OCI-LY3 (cell line): ENCODE measurements at regions not wholly inside any gene's neighbourhood (a gene's known extent, or its start where the extent isn't known, plus 50 kb on each side); places are given as distances from the start of the nearest gene placed in this dataset.

Source experiments
- H2AFZ ChIP-seq: fragments of 200-600, 300-600 bp; shearing (Covaris generic); 2 replicates; pipeline ENCODE4 v1.6.0; 2014; ENCODE audit warnings: antibody characterized with exemption, low read depth, low read length
- H3K27ac ChIP-seq: fragments of 200-600, 300-600 bp; sonication (generic); 2 replicates; pipeline ENCODE4 v1.5.1; 2014; ENCODE audit warnings: mild to moderate bottlenecking, low read length, moderate library complexity, mixed read lengths
- H3K27me3 ChIP-seq: fragments of 200-600, 300-600 bp; sonication (generic); 2 replicates; pipeline ENCODE4 v1.6.1; 2014; ENCODE audit warnings: low read depth, low read length, mixed read lengths
- H3K36me3 ChIP-seq: fragments of 200-600, 300-600 bp; sonication (generic); replicated peaks from 2 replicates; pipeline ENCODE3; 2014; ENCODE audit warnings: low read depth, low read length, mixed read lengths
- H3K4me1 ChIP-seq: fragments of 300-600, 200-600 bp; sonication (generic); 2 replicates; pipeline ENCODE4 v1.6.1; 2014; ENCODE audit warnings: low read length, mixed read lengths
- H3K4me2 ChIP-seq: fragments of 200-600, 300-600 bp; sonication (generic); 2 replicates; pipeline ENCODE4 v1.6.1; 2014; ENCODE audit warnings: low read length, mixed read lengths
- H3K4me3 ChIP-seq: fragments of 300-600, 200-600 bp; sonication (generic); 2 replicates; pipeline ENCODE4 v1.5.1; 2014; ENCODE audit warnings: antibody characterized with exemption, mild to moderate bottlenecking, low read length, moderate library complexity
- H3K79me2 ChIP-seq: fragments of 300-600, 200-600 bp; shearing (Covaris generic); 2 replicates; pipeline ENCODE4 v1.6.1; 2014; ENCODE audit warnings: mild to moderate bottlenecking, low read length, mixed read lengths
- H3K9ac ChIP-seq: fragments of 300-600, 200-600 bp; shearing (Covaris generic); 2 replicates; pipeline ENCODE4 v1.6.0; 2014; ENCODE audit warnings: mild to moderate bottlenecking, low read length, moderate library complexity
- H3K9me3 ChIP-seq: fragments of 200-600, 300-600 bp; shearing (Covaris generic); 2 replicates; pipeline ENCODE4 v1.6.1; 2014; ENCODE audit warnings: low read length, mixed read lengths; ENCODE audit not compliant: insufficient read depth
- H4K20me1 ChIP-seq: fragments of 200-600, 300-600 bp; sonication (generic); 2 replicates; pipeline ENCODE4 v1.6.1; 2016; ENCODE audit warnings: low read length, mixed read lengths; ENCODE audit not compliant: insufficient read depth
- EZH2phosphoT487 ChIP-seq: fragments of 200-600 bp; shearing (Covaris generic); IDR thresholded peaks from 2 replicates; pipeline ENCODE4 v1.6.1; 2018; ENCODE audit warnings: antibody characterized with exemption, mixed run types, low read depth
- TF ChIP-seq, protein P1 (sequence below): fragments of 200-600, 300-600 bp; sonication (generic); IDR thresholded peaks from 2 replicates; pipeline ENCODE4 v1.5.1; 2014; ENCODE audit warnings: antibody characterized with exemption, low read length, low read depth

GRCh38 chr14:53360829-53361228 lies 207.7 kb upstream of the DDHD1 start:
- Histone ChIP-seq H3K4me2 (no peak overlapping the region), H3K79me2 (no peaks in the 10 kb centered on the region), H3K27ac (no peak overlapping the region), H3K9me3 (no peaks in the 10 kb centered on the region), H3K36me3 (no peaks in the 10 kb centered on the region), H3K27me3 (no peaks in the 10 kb centered on the region), H3K4me3 (no peak overlapping the region), H4K20me1 (no peaks in the 10 kb centered on the region), H2AFZ (no peak overlapping the region), H3K4me1 (no peaks in the 10 kb centered on the region), H3K9ac (no peak overlapping the region)
- TF ChIP-seq EZH2phosphoT487 = no peak
- TF ChIP-seq, protein P1, sequence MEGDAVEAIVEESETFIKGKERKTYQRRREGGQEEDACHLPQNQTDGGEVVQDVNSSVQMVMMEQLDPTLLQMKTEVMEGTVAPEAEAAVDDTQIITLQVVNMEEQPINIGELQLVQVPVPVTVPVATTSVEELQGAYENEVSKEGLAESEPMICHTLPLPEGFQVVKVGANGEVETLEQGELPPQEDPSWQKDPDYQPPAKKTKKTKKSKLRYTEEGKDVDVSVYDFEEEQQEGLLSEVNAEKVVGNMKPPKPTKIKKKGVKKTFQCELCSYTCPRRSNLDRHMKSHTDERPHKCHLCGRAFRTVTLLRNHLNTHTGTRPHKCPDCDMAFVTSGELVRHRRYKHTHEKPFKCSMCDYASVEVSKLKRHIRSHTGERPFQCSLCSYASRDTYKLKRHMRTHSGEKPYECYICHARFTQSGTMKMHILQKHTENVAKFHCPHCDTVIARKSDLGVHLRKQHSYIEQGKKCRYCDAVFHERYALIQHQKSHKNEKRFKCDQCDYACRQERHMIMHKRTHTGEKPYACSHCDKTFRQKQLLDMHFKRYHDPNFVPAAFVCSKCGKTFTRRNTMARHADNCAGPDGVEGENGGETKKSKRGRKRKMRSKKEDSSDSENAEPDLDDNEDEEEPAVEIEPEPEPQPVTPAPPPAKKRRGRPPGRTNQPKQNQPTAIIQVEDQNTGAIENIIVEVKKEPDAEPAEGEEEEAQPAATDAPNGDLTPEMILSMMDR = no peak

- Histone ChIP-seq H3K4me3 (no peak overlapping the region), H3K36me3 (no peaks in the 10 kb centered on the region), H3K79me2 (no peaks in the 10 kb centered on the region), H3K9ac (no peak overlapping the region), H3K27ac (no peak overlapping the region), H3K4me2 (no peak overlapping the region), H4K20me1 (no peaks in the 10 kb centered on the region), H3K27me3 (no peaks in the 10 kb centered on the region), H2AFZ (no peak overlapping the region), H3K4me1 (no peaks in the 10 kb centered on the region), H3K9me3 (no peaks in the 10 kb centered on the region)
- TF ChIP-seq, protein P1 = no peak
- no peak for TF ChIP-seq EZH2phosphoT487
Measured at GRCh38 chr14:53358166-53358565, 205.0 kb upstream of the DDHD1 start.

GRCh38 chr14:53356361-53357150 lies 203.4 kb upstream of the DDHD1 start:
- no peak overlapping the region for H3K9ac ChIP-seq
- TF ChIP-seq, protein P1 = no peak
- no peak for TF ChIP-seq EZH2phosphoT487

DNA sequence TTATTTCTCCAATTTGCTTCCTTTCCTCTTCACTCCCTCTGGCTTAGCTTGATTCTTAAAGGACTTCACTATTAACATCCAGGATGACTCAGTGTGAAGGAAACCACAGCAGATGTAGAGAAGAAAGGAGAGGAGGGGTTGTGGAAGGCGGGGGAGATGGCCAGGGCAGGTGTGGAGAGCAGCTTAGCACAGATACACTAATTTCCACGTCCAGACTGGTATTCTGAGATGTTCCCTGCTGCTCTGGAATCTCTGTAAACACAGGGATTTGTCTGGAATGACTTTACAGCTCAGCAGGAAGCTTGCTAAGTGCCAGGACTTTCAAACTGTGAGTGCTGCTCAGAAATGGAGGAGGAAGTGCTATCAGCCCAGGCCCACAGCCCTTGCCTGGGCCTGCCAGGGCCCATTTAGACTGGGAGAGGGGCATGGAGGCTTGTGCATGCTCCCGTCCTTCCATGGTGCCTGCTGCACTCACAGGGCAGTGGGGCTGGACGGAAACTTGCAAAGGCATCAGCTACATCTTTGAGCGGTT lies 202.5 kb upstream of the DDHD1 start:
- no peak overlapping the region for H3K4me3 ChIP-seq
- no peak overlapping the region for H3K27ac ChIP-seq
- TF ChIP-seq, protein P1 = no peak
- no peak for TF ChIP-seq EZH2phosphoT487
- no peaks in the 10 kb centered on the region for H3K9me3 ChIP-seq
- H2AFZ ChIP-seq = no peak overlapping the region
- no peak overlapping the region for H3K9ac ChIP-seq
- H4K20me1 ChIP-seq = no peaks in the 10 kb centered on the region
- no peak overlapping the region for H3K4me2 ChIP-seq
- H3K79me2 ChIP-seq = no peaks in the 10 kb centered on the region
- no peaks in the 10 kb centered on the region for H3K4me1 ChIP-seq
- H3K36me3 ChIP-seq = no peaks in the 10 kb centered on the region
- no peaks in the 10 kb centered on the region for H3K27me3 ChIP-seq

More at GRCh38 chr14:53356361-53357150, 203.4 kb upstream of the DDHD1 start:
- Histone ChIP-seq H3K9me3 (no peaks in the 10 kb centered on the region), H3K79me2 (no peaks in the 10 kb centered on the region), H3K4me2 (no peak overlapping the region), H2AFZ (no peak overlapping the region), H3K4me1 (no peaks in the 10 kb centered on the region), H3K27ac (no peak overlapping the region), H3K27me3 (no peaks in the 10 kb centered on the region), H4K20me1 (no peaks in the 10 kb centered on the region), H3K36me3 (no peaks in the 10 kb centered on the region), H3K4me3 (no peak overlapping the region)
